ENCODE measurements at regions not wholly inside any gene's neighbourhood (a gene's known extent, or its start where the extent isn't known, plus 50 kb on each side); places are given as distances from the start of the nearest gene placed in this dataset.

DNA sequence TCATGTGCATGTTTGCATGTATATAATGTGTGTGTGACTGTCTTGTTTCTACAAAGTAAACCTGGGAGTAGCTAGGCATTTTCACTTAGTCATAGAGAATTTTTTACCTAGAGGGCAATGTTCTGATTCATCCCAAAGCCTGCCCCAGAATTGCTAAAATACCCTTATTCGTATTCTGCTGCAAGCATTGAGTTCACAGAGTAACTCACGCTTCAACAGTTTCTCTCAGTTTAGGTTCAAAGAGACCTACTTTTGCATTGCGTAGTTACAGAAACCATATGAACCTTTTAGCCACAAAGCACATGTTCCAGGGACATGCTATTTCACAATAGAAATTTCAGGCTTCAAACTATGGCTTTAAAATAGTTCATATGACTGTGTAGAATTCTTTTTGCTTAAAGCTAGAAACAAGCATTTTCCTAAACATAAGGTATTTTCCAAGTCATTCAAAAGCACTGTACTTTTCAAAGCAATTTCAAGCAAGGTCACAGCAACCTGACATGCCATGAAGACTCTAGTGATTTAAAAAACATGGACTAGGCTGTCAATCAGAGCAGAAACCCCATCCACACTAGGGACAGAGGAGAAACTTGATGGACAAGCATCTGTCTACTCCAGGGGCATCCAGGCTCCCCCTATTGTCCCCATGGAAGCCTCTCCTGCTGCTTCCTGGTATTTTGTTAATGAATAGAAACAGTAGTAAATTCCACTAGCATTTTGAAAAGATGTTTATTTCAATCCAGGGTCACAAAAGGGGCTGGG is 81.5 kb upstream of the MAPK10 start:
- H3K4me1 ChIP-seq (ENCODE audit: control insufficient read depth in 2 of 3, insufficient read depth in 2 of 3, low read depth in 1 of 3, low read length in 3 of 3) = peaks cover 0 to 3% (median 3%) of the 10 kb centered on the region in 3 donors
- DNase-seq (peak in 2 of 5 donors; percentile 11 to 19), FAIRE-seq (no peak)
- no peaks in the 10 kb centered on the region for H3K36me3 ChIP-seq (ENCODE audit: control insufficient read depth in 2 of 3, insufficient read depth in 3 of 3, low read length in 3 of 3)
- intact Hi-C loops (cut with DNase I) = no loop called here
- no peaks in the 10 kb centered on the region for H3K27me3 ChIP-seq (ENCODE audit: control insufficient read depth, insufficient read depth, low read length)
- no peak overlapping the region for H3K9ac ChIP-seq (ENCODE audit: low read length in 3 of 3)
- H3K27ac ChIP-seq (ENCODE audit: low read depth in 2 of 2, low read length in 2 of 2) = peak overlapping the region in 1 of 2 donors; percentile 45
- no peak overlapping the region for H3K4me3 ChIP-seq (ENCODE audit: low read length in 3 of 3)
- no peaks in the 10 kb centered on the region for H3K9me3 ChIP-seq (ENCODE audit: control insufficient read depth in 2 of 3, insufficient read depth in 1 of 3, low read length in 3 of 3)
- TF ChIP-seq, protein P1, sequence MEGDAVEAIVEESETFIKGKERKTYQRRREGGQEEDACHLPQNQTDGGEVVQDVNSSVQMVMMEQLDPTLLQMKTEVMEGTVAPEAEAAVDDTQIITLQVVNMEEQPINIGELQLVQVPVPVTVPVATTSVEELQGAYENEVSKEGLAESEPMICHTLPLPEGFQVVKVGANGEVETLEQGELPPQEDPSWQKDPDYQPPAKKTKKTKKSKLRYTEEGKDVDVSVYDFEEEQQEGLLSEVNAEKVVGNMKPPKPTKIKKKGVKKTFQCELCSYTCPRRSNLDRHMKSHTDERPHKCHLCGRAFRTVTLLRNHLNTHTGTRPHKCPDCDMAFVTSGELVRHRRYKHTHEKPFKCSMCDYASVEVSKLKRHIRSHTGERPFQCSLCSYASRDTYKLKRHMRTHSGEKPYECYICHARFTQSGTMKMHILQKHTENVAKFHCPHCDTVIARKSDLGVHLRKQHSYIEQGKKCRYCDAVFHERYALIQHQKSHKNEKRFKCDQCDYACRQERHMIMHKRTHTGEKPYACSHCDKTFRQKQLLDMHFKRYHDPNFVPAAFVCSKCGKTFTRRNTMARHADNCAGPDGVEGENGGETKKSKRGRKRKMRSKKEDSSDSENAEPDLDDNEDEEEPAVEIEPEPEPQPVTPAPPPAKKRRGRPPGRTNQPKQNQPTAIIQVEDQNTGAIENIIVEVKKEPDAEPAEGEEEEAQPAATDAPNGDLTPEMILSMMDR (IDR thresholded peaks at IDR 0.05; ENCODE audit: borderline replicate concordance, extremely low read depth, insufficient read depth) = no peak

DNA sequence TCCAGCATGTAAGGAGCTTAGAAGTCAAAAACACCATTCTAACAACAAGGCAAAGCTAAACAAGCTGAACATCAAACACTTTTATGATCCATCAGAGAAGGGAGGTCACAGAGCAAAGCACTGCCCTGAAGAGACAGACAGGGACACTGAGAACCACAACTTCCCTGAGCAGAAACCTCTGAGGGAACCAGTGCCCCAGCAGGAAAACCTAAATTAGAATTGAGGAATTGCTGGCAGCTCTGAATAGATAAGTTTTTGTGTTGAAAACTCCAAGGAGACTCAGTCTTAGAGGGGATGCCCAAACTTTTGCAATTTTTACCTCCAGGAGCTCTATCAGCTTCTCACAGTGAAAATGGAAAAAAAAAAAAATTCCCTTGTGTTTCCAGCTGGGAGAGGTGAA is 83.0 kb upstream of the MAPK10 start:
- Histone ChIP-seq H3K27ac (ENCODE audit: low read depth in 2 of 2, low read length in 2 of 2) (no peak overlapping the region), H3K9ac (ENCODE audit: low read length in 3 of 3) (no peak overlapping the region), H3K4me3 (ENCODE audit: low read length in 3 of 3) (no peak overlapping the region), H3K27me3 (ENCODE audit: control insufficient read depth, insufficient read depth, low read length) (no peaks in the 10 kb centered on the region), H3K9me3 (ENCODE audit: control insufficient read depth in 2 of 3, insufficient read depth in 1 of 3, low read length in 3 of 3) (no peaks in the 10 kb centered on the region), H3K4me1 (ENCODE audit: control insufficient read depth in 2 of 3, insufficient read depth in 2 of 3, low read depth in 1 of 3, low read length in 3 of 3) (peaks cover 0 to 3% (median 3%) of the 10 kb centered on the region in 3 donors), H3K36me3 (ENCODE audit: control insufficient read depth in 2 of 3, insufficient read depth in 3 of 3, low read length in 3 of 3) (no peaks in the 10 kb centered on the region)
- TF ChIP-seq, protein P1 (IDR thresholded peaks at IDR 0.05; ENCODE audit: borderline replicate concordance, extremely low read depth, insufficient read depth) = no peak
- DNase-seq = no peak
- intact Hi-C loops (cut with DNase I) = no loop called here
- no peak for FAIRE-seq

DNA sequence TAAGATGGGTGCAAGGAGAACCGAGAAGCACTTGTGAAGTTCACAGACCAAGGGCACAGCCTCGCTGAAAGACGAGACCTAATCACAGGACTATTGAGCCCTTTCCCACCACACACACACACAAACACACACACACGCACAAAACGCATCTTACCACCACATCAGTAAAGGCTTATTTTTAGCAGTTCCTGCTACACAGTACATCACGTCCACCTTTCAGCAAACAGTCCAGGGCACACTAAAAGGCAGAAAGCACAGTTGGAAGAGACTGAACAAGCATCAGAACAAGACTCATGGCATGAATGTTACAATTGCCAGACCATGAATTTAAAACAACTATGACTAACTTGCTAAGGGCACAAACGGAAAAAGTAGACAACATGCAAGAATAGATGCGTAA is 83.6 kb upstream of the MAPK10 start:
- TF ChIP-seq, protein P1 (IDR thresholded peaks at IDR 0.05; ENCODE audit: borderline replicate concordance, extremely low read depth, insufficient read depth) = no peak
- Histone ChIP-seq H3K36me3 (ENCODE audit: control insufficient read depth in 2 of 3, insufficient read depth in 3 of 3, low read length in 3 of 3) (no peaks in the 10 kb centered on the region), H3K4me3 (ENCODE audit: low read length in 3 of 3) (no peak overlapping the region), H3K4me1 (ENCODE audit: control insufficient read depth in 2 of 3, insufficient read depth in 2 of 3, low read depth in 1 of 3, low read length in 3 of 3) (peaks cover 0 to 3% (median 3%) of the 10 kb centered on the region in 3 donors), H3K27me3 (ENCODE audit: control insufficient read depth, insufficient read depth, low read length) (no peaks in the 10 kb centered on the region), H3K9me3 (ENCODE audit: control insufficient read depth in 2 of 3, insufficient read depth in 1 of 3, low read length in 3 of 3) (no peaks in the 10 kb centered on the region), H3K9ac (ENCODE audit: low read length in 3 of 3) (no peak overlapping the region), H3K27ac (ENCODE audit: low read depth in 2 of 2, low read length in 2 of 2) (no peak overlapping the region)
- DNase-seq (no peak), FAIRE-seq (no peak)
- intact Hi-C loops (cut with DNase I) = no loop called here
